NCI-H128 (cell line): ENCODE measurements at regions not wholly inside any gene's neighbourhood (a gene's known extent, or its start where the extent isn't known, plus 50 kb on each side); places are given as distances from the start of the nearest gene placed in this dataset.
"Not testable (repeated sequence)": the region's sequence is repeated elsewhere in the genome, so short reads cannot be mapped to it uniquely, and the experiment has no call there.

ENCODE experiments used
- DNase-seq: peaks from one replicate; lab custom pipeline; 2025; ENCODE audit not compliant: unreplicated experiment; lab: John Stamatoyannopoulos, UW

DNA sequence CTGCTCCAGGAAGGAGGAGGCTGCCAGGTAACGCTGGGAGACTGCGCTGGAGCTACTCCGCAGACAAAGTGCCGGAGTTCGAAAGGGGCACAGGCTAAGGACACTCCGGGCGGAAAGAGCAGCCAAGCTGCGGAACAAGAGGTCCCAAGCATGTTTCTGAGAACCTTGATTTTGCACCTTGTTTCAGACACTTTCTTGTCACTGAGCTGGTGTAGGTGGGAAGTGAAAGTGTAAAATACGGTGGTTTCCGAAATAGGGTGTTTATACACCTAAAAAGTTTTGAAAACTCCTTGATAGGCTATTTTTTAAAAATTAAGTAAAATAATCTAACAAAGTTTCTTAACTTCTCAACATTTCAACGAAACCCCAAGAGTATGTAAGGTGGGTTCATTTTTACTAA is 278.2 kb downstream of the ANAPC1 start:
- not testable (repeated sequence) for DNase-seq

- not testable (repeated sequence) for DNase-seq
Observed at GRCh38 chr2:111606632-111607031, 277.4 kb downstream of the ANAPC1 start.

DNA sequence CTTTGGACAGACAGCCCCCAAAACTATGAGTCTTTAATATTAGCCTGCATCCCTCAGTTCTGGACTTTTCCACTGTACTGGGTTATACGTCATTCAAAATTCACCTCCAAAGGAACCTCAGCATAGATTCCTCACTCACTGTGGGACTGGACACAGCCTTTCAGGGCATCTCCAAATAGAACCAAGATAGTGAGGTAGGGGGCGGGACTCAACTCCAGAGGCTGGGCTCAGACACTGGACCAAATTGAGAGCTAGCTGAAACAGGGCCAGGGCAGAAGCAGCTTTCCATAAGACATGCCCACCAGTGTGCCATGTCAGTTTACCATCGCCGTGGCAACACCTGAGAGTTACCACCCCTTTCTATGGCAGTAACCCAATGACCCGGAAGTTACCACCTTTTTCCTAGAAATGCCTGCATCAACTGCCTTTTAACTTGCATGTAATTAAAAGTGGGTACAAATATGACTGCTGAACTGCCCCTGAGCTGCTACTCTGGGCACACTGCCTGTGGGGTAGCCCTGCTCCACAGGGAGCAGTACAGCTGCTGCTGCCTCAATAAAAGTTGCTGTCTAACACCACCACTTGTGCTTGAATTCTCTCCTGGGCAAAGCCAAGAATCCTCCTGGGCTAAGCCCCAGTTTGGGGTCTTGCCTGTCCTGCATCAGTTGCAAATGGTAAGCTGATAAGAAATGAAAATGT is 274.7 kb downstream of the ANAPC1 start:
- DNase-seq = not testable (repeated sequence)

GRCh38 chr2:111610035-111610434 is 274.0 kb downstream of the ANAPC1 start:
- not testable (repeated sequence) for DNase-seq

DNA sequence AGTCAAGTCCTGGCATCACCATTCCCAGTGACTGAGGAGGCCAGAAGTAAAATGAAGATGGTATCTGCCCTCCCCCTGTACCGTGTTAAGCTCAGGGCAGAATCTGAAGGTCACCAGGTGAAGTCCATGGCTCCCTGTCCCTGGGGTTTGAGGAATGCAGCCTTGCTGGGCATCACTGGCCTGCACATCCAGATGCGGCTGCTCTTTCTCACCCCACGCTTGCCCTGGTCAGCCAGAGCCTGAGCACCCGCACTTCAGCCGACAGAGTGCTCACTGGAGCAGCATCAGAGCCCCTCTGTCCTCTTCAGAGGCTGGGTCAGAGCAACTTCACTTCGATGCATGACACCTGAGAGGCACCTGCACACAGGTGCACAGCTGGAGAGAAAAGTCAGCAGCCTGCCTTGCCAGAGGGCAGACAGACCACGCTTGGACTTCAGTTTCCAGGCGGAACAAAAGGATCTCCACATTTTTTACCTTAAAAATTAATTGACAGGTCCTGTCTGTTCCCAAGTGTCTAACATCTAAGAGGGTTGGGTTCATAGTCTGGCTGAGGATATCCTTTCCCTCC is 267.3 kb downstream of the ANAPC1 start:
- DNase-seq = no peak

DNA sequence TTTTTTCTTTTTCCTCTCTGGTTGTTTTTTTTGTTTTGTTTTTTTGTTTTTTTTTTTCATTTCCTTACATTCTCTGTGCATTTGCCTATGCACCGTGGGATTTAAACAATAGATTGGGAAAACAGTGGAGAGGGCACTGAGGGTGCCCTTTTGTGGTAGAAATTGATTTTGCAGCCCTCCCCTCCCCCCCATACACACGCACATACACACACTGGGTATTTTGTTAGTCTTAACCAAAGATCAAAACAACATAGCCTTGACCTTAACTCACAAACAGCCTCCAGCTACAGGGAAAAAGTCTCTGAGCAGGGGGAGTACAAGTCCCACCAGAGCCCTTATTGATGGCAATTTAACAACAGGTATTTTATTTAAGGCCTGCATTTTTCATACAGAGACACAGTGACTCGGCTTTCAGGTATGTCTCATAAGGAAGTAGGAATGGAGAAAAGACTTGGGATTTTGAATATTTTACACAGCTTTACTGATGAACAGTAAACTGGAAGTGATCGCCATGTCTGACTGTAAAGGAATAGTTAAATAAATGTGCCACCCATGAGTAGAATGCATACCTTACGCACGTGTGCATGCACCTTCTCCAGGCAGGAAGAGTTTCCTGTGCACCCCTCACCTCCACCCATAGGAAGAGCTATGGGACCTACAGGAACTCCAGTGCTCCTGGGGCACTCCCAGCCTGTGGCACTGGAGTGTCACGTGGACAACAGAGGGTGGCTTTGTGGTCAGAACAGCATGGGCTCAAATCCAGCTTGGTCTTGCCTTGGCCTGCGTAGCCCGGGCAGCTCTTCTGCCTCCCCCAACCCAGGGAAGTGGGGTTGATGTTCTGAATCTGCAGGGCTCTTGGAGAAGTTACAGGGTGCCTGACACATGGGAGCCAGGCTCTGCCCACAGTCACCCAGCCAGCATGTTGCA is 266.4 kb downstream of the ANAPC1 start:
- no peak for DNase-seq

- DNase-seq = no peak
Observed at GRCh38 chr2:111618226-111618977, 265.6 kb downstream of the ANAPC1 start.

DNA sequence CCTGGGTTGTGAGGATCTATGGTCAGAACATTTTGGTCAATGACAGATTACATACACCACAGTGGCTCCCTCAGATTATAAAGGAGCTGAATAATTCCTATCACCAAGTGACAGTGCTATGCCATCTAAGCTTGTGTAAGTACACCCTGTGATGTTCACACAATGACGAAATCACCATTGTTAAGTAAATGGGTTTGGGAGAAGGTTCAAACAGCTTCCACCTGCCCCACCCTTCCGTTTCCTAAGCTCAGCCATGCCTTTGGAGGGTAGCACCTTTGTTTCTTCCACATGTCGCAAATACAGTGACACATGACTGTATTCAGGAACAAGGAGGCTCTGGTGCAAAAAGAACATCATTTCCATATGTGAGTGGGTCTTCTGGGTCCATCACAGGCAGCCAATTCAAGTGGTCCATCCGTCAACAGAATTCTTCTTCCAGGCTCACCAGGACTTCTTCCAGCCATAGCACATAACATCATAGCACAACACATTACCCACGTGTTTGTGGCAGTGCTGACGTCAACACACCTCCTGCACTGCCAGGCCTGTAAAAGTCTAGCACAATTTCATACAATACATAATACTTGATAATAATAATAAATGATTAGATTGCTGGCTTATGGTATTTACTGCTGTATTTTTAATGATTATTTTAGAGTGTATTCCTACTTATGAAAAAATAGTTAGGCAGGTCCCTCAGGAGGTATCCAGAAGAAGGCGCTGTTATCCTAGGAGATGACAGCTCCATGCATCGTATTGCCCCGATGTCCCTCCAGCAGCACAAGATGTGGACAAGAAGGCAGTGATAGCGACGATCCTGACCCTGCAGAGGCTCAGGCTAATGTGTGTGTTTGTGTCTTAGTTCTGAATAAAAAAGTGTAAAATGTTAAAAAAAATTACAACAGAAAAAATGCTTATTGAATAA is 264.8 kb downstream of the ANAPC1 start:
- DNase-seq = no peak

DNA sequence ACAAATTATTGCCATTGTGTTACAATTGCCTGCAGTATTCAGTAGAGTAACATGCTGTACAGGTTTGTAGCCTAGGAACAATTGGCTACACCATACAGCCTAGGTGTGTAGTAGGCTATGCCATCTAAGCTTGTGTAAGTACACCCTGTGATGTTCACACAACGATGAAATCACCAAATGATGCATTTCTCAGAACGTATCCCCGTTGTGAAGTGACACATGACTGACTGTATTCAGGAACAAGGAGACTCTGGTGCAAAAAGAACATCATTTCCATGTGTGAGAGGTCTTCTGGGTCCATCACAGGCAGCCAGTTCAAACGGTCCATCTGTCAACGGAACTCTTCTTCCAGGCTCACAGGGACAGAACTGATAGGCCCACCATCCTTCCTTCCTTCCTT is 263.7 kb downstream of the ANAPC1 start:
- DNase-seq = no peak

- DNase-seq = no peak
Observed at GRCh38 chr2:111622859-111623258, 261.1 kb downstream of the ANAPC1 start.

DNA sequence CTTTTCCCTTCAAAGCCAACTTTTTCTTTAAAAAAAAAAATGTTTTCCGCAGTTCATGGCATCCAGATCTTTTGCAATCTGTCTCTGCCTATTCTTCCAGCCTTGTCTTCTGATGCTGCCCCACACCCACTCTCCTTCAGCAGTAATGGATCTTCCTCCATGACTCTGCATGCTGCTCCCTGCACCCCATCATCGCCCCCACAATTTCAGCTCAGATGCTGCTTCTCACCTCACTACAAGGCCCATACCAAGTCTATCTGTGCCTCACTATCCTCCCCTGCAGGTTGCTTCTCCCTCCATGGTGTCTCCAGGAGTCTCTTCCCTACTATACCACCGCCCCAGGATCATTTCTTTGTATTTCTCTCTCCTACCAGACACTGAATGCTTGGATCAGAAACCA is 260.6 kb downstream of the ANAPC1 start:
- DNase-seq = no peak

GRCh38 chr2:111624411-111625156 is 259.4 kb downstream of the ANAPC1 start:
- no peak for DNase-seq

GRCh38 chr2:111625157-111625537 is 258.8 kb downstream of the ANAPC1 start:
- not testable (repeated sequence) for DNase-seq

- DNase-seq = no peak
Observed at GRCh38 chr2:111626037-111626864, 257.7 kb downstream of the ANAPC1 start.

- no peak for DNase-seq
Observed at GRCh38 chr2:111626865-111627163, 257.2 kb downstream of the ANAPC1 start.

DNA sequence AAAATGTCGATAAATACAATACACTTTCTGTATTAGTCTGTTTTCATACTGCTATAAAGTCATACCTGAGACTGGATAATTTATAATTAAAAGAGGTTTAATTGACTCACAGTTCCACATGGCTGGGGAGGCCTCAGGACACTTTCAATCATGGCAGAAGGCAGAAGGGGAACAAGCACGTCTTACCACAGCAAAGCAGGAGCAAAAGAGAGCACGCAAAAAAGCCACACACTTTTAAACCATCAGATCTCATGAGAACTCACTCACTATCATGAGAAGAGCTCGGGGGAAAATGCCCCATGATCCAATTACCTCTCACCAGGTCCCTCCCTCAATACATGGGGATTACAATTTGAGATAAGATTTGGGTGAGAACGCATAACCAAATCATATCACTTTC is 256.7 kb downstream of the ANAPC1 start:
- DNase-seq = no peak

DNA sequence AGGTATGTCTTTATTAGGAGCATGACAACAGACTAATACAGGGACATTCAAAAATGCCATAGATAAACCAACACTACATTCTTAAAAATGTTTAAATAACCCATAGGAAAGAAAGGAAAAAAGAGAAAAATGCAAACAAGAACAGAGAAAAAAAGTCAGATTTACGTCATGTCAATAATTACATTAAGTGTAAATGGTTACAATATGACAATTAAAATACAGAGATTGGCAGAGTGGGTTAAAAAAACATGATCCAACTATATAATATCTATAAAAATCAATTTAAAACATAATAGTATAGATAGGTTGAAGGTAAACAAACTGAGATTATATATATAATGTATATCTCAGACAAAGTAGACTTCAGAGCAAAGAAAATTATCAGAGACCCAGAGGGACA is 255.8 kb downstream of the ANAPC1 start:
- no peak for DNase-seq

DNA sequence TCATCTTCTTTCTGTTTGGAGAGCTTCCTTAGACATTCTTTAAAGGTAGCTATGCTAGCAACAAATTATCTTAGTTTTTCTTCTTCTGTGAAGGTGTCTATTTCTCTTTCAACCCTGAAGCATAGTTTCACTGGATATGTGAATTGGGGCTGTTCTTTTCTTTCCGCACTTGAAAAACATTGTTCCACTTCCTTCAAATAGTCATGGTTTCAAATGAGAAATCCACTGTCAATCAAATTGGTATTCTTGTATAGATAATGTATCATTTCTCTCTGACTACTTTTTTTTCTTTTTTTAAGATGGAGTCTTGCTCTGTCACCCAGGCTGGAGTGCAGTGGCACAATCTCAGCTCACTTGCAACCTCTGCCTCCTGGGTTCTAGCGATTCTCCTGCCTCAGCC is 254.0 kb downstream of the ANAPC1 start:
- DNase-seq = no peak

GRCh38 chr2:111632661-111633060 is 251.3 kb downstream of the ANAPC1 start:
- no peak for DNase-seq
